GM19193 (cell line): ENCODE measurements at regions not wholly inside any gene's neighbourhood (a gene's known extent, or its start where the extent isn't known, plus 50 kb on each side); places are given as distances from the start of the nearest gene placed in this dataset.

Source experiments
- POLR2A ChIP-seq: IDR thresholded peaks from 4 replicates; pipeline ENCODE4 v1.6.1; 2011; ENCODE audit not compliant: insufficient read depth, insufficient read length; ENCODE audit errors: extremely low read depth

DNA sequence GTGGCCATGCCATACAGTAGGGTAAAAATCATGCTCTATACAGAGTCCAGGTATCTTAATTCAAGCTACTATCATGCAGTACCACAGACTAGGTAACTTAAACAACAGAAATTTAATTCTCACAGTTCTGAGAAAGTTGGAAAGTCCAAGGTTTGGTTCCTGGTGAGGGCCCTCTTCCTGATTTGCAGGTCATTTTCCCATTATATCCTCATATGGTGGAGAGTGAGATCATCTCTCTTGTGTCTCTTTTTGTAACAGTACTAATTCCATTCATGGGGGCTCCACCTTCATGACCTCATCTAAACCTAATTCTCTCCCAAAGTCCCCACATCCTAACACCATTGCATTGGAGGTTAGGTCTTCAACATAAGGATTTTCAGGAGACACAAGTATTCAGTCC is 335.0 kb upstream of the ACVR2A start:
- TF ChIP-seq POLR2A: no peak

DNA sequence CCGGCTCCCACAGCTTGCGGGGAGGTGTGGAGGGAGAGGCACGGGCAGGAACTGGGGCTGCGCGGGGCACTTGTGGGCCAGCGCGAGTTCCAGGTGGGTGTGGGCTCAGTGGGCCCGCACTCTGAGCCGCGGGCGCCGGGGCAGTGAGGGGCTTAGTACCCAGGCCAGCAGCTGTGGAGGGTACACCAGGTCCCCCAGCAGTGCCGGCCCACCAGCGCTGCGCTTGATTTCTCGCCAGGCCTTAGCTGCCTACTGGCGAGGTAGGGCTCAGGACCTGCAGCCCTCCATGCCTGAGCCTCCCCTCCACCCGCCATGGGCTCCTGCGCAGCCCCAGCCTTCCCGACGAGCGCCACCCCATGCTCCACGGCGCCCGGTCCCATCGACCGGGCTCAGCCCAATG is 337.9 kb upstream of the ACVR2A start:
- no peak for TF ChIP-seq POLR2A

DNA sequence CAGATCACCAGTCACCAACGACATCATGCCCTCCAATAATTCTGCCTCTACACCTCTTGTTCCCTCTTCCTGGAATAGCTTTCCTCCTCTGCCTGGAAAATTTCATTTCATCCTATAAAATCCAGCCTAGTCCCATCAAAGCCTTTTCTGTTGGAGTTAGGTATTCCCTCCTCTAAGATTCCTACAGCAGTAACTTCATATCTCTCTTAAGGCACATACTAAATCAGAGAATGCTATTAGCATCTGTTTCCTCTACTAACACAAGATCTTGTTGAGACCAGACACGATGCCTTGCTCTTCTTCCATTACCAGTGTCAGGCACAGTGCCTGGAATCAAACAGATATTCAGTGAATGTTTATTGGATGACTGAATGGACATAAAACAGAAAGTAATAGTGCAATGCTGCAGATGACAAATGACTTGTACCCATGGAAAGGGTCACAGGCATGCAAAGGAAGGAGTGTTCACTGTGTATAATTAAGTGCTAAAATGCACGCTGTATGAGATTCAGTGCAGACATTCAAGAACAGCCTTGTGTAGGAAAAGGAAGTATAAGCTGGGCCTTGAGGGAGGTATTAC is 342.0 kb upstream of the ACVR2A start:
- no peak for TF ChIP-seq POLR2A

DNA sequence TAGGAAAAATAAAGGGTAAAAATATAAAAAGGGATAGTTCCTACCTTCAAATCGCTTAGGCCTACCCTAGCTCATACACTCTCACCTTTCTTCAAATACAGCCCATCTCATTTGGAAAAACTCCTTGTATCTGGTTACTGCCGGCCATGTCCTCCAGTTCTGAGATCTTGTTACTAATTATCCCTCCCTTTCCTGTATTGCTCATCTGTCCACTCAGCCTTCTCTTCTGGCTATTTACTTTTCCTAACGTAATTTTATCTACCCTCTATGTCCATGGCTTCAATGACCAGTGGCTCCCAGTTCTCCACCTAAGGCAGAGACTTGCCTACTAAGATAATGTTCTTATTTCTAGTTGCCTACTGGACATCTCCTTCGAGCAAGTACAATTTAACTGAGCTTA is 342.9 kb upstream of the ACVR2A start:
- no peak for TF ChIP-seq POLR2A

DNA sequence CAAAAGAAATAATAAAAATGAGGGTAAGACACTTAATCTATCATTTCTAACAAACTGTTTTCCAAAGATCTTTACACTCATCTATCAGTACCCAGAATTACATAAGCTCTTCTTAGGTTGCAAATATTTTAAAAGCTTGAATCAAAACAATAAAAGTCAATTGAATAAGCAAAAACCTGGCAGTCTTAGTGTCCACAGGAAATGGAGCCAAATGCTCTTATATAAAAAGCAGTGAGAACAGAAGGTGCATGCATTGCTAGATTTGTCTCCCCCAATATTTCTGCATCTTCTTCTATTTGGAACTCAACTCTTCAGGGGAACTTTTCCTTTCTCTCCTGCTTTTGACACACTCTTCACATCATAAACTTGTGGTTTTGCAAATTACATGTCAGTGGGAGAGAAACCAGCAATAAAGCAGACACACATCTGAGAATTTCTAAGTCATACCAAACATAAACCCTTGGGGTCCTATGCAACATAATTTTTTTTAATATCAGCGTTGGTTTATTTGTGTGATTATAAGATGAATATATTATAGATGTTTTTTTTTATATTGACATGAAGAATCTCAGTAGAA is 343.9 kb upstream of the ACVR2A start:
- TF ChIP-seq POLR2A: no peak

DNA sequence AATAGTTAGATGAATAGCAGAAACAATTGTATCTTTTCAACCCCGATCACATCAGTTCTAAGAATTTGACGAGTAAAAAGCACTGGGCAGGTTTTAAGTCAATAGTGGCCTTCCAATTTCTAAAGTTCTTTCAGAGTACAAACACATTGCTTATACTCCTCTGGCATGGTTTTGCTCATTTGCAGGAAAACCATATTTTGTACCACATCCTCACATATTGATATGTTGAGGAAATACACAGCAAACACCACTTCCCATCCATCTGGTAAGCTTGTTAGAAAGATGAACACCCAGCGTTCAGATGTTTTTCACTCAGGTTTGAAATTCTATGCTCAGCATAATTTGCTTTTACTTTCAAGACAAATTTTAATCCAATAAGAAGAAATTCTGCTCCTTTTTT is 344.6 kb upstream of the ACVR2A start:
- no peak for TF ChIP-seq POLR2A

DNA sequence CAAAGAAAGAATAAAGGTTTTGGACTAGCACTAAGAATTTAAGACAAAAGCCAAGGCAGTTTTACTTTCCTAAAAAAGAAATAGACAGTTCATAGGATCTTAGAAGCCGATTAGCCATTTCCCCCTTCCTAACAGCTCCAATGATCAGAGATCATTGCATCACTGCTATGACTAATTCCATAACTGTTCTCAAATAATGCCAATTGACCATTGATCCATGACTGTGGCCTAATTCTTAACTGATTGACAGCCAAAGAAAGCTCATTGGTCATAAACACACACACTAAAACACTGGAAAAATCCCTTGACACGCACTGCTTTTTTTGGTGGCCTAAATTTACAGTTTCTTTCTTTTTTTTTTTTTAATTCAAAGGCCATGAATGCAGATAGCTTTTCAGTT is 345.0 kb upstream of the ACVR2A start:
- no peak for TF ChIP-seq POLR2A

DNA sequence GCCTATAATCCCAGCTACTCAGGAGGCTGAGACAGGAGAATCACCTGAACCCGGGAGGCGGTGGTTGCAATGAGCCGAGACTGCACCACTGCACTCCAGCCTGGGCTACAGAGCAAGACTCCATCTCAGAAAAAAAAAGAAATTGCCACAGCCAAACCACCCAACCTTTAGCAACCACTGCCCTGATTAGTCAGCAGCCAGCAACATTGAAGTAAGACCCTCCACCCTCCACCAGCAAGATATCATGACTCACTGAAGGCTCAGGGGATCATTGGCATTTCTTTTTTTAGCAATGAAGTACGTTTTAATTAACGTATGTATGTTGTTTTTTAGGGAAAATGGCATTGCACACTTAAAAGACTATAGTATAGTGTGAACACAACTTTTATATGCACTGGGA is 349.1 kb upstream of the ACVR2A start:
- no peak for TF ChIP-seq POLR2A

DNA sequence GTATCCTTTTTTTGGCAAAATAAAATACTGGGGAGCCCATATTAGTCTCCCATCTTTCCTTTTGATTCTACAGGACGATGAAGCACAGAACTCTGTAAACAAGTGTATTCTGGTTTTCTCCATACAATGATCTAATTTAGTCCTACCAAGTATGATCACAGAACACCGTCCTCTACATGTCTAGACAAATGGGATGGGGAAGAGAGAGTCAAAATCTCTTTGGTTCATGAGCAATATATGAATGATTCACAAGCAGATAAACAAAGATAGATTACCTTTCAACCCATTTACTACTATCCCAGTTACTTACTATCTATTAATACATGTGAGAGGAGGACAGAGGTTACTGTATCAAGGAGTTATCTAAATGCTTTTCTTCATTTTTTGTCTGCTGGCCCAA is 352.4 kb upstream of the ACVR2A start:
- no peak for TF ChIP-seq POLR2A

DNA sequence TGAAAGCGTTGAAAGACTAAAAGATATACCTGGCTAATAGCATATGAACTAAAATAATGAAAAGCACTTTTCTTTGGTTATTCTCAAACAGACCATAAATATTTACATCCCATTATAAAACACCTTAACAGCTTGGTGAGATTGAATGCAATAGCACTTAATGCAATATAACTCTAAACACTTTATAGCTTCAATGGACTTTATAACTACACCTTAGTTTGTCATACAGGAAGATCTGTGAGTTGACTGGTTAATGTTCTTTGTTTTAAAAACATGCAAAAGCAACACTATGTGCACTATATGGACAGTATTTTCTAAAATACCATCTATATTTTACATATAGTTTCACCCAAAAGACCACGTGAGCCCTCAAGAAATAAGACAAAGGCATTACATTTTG is 353.3 kb upstream of the ACVR2A start:
- no peak for TF ChIP-seq POLR2A

DNA sequence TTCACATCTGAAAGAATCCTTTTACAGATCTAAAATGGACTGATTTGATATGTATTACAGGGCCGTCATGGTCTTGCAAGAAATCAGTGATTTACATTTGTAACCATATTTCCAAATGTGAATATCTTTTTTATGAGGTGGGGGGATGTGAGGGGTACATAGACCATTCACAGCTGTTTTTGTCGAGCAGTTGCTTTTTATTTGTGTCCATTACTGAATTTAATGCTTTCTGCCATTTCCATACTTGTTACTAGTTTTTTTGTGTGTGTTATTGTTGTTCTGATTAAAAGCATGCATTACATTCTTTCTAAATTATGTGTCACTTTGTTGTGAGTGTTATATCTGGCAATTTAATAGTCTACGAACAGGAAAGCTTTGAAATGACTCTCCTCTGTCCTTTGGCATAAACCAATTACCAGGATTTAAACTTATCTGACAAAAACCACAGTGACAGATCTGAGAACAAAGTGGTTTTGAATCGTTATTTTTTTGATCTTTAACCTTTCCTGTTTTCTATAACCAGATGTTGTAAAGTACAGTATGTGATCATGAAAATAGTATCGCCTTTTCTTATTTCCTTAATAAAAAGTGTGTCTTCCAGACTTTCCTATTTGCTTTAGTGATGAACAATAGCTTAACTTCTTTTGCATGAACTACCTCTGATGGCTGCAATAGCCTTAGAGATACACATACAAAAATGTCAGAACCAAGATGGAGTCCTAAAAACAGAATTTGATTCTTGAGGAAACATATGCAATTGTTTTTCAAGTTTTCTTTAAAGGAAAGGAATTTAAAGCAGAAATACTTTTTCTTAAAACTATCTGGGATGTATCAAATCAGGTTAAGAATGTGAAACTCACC is 354.2 kb upstream of the ACVR2A start:
- no peak for TF ChIP-seq POLR2A

DNA sequence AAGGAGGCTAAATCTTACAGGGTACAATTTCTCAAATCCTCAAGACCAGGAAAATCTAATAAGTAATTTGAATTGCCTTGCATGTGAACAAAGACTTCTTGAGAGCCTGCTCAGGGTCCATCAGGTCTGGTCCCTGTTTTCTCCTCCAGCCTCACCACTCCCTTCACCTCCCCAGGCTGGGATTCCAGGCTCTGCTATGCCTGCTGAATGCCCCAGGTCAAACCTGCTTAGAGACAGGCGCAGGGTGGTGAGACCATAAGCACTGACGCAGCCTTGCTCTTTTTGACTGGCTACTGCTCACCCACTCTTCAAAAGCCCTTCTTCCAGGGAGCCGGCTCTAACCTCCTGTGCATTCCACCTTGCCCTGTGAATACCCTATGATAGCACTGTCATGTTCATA is 356.4 kb upstream of the ACVR2A start:
- no peak for TF ChIP-seq POLR2A

DNA sequence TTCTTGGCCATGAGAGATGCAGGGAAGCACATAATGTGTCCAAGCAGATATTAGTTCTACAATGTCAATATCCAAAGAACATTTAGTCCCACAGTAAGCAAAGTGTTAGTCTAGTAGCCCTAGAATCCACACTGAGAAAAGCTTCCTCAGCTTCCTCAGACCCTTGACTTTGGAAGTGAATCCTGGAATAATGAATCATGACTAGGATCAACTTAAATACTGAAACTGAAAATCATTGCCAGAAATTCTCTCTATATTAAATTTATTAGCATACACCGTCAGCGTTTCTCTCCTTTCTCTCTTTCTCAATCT is 356.9 kb upstream of the ACVR2A start:
- no peak for TF ChIP-seq POLR2A

DNA sequence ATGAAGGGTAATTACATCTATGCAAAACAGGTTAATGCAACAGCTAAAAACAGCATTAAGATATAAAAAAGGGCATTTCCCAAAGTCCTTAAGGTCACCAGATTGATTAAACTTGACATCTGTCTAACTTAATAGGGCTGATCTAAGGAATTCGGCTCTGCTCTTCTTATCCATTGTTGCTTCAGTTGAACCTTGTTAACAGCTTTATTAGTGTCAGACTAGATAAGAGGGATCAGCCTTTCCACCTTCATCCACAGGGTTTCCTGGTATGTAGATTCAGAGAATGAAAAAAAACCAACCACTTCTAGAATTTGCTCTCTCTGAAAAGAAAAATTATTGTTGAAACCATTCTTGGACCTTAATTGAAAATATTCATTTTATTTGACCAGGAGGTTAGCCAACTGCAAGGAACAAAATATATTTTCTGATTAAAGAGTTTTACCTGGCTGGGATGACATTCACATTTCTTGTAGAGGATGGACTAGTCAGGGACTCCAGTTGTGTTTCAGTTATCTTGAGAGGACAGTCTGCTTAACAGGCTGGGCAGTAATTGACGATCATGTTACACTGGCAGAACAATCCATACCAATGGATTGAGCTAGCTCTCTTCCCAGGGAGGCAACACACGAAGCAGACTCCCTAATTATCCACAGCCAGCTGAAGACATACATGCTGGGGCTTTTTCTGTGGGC is 357.4 kb upstream of the ACVR2A start:
- TF ChIP-seq POLR2A: no peak

DNA sequence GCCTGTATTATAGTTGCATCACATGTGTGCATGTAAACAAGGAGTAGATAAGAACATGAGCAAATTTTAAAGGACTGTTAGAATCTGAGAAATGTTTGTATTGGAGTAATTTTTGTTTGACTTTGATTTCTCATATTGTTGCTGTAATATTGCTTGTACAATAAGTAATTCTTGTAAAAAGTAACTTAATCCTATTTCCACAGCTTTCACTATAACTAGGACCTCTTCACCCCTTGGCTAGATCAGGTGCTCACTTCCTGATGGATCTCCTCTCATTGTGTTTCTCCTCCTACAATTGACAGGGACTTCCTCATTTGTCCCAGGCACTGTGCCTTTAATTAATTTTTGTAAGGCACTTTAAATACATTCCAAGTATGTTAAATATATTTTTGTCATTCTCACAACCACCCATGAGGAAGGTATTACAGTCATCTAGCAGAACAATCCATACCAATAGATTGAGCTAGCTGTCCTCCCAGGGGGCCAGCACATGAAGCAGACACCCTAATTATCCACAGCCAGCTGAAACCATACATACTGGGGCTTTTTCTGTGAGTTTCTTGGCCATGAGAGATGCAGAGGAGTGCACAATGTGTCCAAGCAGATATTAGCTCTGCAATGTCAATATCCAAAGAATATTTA is 359.5 kb upstream of the ACVR2A start:
- no peak for TF ChIP-seq POLR2A
